A549 (cell line): ENCODE measurements at regions not wholly inside any gene's neighbourhood (a gene's known extent, or its start where the extent isn't known, plus 50 kb on each side); places are given as distances from the start of the nearest gene placed in this dataset.

ENCODE experiments used
- EP300 ChIP-seq, 2 experiments: fragments of >200 bp; sonication (Bioruptor Twin); formaldehyde crosslinking; IDR thresholded peaks; 2 replicates in 1 of 2; 3 replicates in 1 of 2; pipeline ENCODE4 v1.6.1; 2016 to 2017
- JUN ChIP-seq, 2 experiments: fragments of >200 bp; sonication (Bioruptor Twin); formaldehyde crosslinking; IDR thresholded peaks; 2 replicates in 1 of 2; 3 replicates in 1 of 2; pipeline ENCODE4 v1.6.1; 2016 to 2017
- JUNB ChIP-seq: fragments of >200 bp; sonication (Bioruptor Twin); formaldehyde crosslinking; IDR thresholded peaks from 2 replicates; pipeline ENCODE4 v1.6.1; 2016
- MAFK ChIP-seq: fragments of 450-650 bp; IDR thresholded peaks from 2 replicates; pipeline ENCODE4 v1.6.1; 2014; ENCODE audit not compliant: partially characterized antibody
- POLR2A ChIP-seq: IDR thresholded peaks from 2 replicates; pipeline ENCODE4 v1.6.1; 2012; ENCODE audit warnings: mild to moderate bottlenecking, low read length
- RAD21 ChIP-seq, 2 experiments: fragments of >200 bp in 1 of 2; sonication (Bioruptor Twin) in 1 of 2; formaldehyde crosslinking in 1 of 2; IDR thresholded peaks in 1 of 2; conservative IDR thresholded peaks in 1 of 2; 2 replicates in 1 of 2; 3 replicates in 1 of 2; pipeline ENCODE4 v1.6.1; 2012 to 2018; ENCODE audit warnings: inconsistent platforms in 1 of 2
- RARB ChIP-seq: fragments of 250-450 bp; sonication (Bioruptor Pico); IDR thresholded peaks from 2 replicates; pipeline ENCODE4 v1.8.0; 2021; ENCODE audit warnings: mild to moderate bottlenecking, moderate library complexity
- RFX5 ChIP-seq: fragments of 450-650 bp; IDR thresholded peaks from 2 replicates; pipeline ENCODE4 v1.7.1; 2014; ENCODE audit warnings: antibody characterized with exemption, mild to moderate bottlenecking, moderate library complexity
- SMC3 ChIP-seq: fragments of >200 bp; sonication (Bioruptor Twin); formaldehyde crosslinking; IDR thresholded peaks from 3 replicates; pipeline ENCODE4 v1.6.1; 2018; ENCODE audit warnings: inconsistent platforms
- TF ChIP-seq, protein P1 (sequence below): IDR thresholded peaks from 2 replicates; pipeline ENCODE4 v1.6.1; 2012
- TF ChIP-seq, protein P2 (sequence below): fragments of >200 bp; sonication (Bioruptor Twin); formaldehyde crosslinking; IDR thresholded peaks from 3 replicates; pipeline ENCODE4 v1.5.1; 2016
- TF ChIP-seq, protein P3 (sequence below): fragments of 450-650 bp; IDR thresholded peaks from 2 replicates; pipeline ENCODE4 v1.6.1; 2014; ENCODE audit warnings: antibody characterized with exemption
- TF ChIP-seq, protein P4 (sequence below): fragments of >200 bp; sonication (Bioruptor Twin); formaldehyde crosslinking; IDR thresholded peaks from 3 replicates; pipeline ENCODE4 v1.6.1; 2016

DNA sequence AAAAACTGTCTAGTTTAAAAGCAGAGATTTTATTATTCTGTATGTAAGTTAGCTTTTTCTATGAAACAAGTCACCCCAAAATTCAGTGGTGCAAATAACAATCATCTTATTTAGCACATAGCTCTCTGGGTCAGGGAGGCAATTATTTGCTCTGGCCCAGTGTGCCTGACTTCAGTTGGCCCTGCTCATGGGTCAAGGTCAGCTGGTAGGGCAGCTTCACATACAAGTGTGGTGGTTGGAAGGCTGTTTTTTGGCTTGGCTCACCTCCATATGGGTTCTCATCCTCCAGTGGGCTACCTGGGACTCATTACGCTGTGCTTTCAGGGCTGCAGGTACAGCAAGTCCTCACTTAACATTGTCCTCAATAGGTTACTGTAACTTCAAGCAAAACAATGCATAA is 228.6 kb downstream of the NR2F2 start:
- no peak for TF ChIP-seq JUNB
- no peak for TF ChIP-seq RARB (CRISPR knock-in tag)
- TF ChIP-seq, protein P1, sequence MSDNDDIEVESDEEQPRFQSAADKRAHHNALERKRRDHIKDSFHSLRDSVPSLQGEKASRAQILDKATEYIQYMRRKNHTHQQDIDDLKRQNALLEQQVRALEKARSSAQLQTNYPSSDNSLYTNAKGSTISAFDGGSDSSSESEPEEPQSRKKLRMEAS: no peak
- TF ChIP-seq JUN (IDR thresholded peaks at IDR 0.05): no peak
- no peak for TF ChIP-seq EP300 (IDR thresholded peaks at IDR 0.05)
- TF ChIP-seq, protein P2, sequence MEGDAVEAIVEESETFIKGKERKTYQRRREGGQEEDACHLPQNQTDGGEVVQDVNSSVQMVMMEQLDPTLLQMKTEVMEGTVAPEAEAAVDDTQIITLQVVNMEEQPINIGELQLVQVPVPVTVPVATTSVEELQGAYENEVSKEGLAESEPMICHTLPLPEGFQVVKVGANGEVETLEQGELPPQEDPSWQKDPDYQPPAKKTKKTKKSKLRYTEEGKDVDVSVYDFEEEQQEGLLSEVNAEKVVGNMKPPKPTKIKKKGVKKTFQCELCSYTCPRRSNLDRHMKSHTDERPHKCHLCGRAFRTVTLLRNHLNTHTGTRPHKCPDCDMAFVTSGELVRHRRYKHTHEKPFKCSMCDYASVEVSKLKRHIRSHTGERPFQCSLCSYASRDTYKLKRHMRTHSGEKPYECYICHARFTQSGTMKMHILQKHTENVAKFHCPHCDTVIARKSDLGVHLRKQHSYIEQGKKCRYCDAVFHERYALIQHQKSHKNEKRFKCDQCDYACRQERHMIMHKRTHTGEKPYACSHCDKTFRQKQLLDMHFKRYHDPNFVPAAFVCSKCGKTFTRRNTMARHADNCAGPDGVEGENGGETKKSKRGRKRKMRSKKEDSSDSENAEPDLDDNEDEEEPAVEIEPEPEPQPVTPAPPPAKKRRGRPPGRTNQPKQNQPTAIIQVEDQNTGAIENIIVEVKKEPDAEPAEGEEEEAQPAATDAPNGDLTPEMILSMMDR: no peak
- TF ChIP-seq MAFK: no peak
- TF ChIP-seq, protein P3, sequence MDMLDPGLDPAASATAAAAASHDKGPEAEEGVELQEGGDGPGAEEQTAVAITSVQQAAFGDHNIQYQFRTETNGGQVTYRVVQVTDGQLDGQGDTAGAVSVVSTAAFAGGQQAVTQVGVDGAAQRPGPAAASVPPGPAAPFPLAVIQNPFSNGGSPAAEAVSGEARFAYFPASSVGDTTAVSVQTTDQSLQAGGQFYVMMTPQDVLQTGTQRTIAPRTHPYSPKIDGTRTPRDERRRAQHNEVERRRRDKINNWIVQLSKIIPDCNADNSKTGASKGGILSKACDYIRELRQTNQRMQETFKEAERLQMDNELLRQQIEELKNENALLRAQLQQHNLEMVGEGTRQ: no peak
- TF ChIP-seq, protein P4, sequence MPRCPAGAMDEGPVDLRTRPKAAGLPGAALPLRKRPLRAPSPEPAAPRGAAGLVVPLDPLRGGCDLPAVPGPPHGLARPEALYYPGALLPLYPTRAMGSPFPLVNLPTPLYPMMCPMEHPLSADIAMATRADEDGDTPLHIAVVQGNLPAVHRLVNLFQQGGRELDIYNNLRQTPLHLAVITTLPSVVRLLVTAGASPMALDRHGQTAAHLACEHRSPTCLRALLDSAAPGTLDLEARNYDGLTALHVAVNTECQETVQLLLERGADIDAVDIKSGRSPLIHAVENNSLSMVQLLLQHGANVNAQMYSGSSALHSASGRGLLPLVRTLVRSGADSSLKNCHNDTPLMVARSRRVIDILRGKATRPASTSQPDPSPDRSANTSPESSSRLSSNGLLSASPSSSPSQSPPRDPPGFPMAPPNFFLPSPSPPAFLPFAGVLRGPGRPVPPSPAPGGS: no peak
- TF ChIP-seq RFX5: no peak
- no peak for TF ChIP-seq RAD21 (conservative IDR thresholded peaks at IDR 0.05 in 1 of 2, IDR thresholded peaks at IDR 0.05 in 1 of 2)
- no peak for TF ChIP-seq POLR2A
- TF ChIP-seq SMC3: no peak
